Astrocyte of the cerebellum (primary cell): ENCODE measurements at regions not wholly inside any gene's neighbourhood (a gene's known extent, or its start where the extent isn't known, plus 50 kb on each side); places are given as distances from the start of the nearest gene placed in this dataset.

Experiments used
- DNase-seq: peaks from one replicate; pipeline ENCODE4 v3.0.0-alpha.2; 2011; ENCODE audit warnings: low read depth
- H3K4me3 ChIP-seq: 2 replicates; pipeline ENCODE4 v1.5.1; 2011; ENCODE audit warnings: mild to moderate bottlenecking, low read depth, low read length, moderate library complexity
- CTCF ChIP-seq: IDR thresholded peaks from 2 replicates; pipeline ENCODE4 v1.5.1; 2012; ENCODE audit warnings: low read length, low read depth, moderate library complexity, mild to moderate bottlenecking; ENCODE audit errors: missing control alignments
- in situ Hi-C: cut with HindIII; loops from 2 replicates; pipeline ENCODE4 v1.10.0; 2017; ENCODE audit warnings: low sequenced_read_pairs

GRCh38 chr14:71687166-71687831 is 244.9 kb upstream of the RGS6 start:
- in situ Hi-C loops: no loop called here
- H3K4me3 ChIP-seq: no peak overlapping the region
- no peak for DNase-seq
- no peak for TF ChIP-seq CTCF

- in situ Hi-C loops: no loop called here
- no peak overlapping the region for H3K4me3 ChIP-seq
- DNase-seq: no peak
- no peak for TF ChIP-seq CTCF
Observed at GRCh38 chr14:71688576-71688975, 243.7 kb upstream of the RGS6 start.

- TF ChIP-seq CTCF: no peak
- no peak overlapping the region for H3K4me3 ChIP-seq
- no peak for DNase-seq
- in situ Hi-C loops: no loop called here
Observed at GRCh38 chr14:71690478-71690877, 241.8 kb upstream of the RGS6 start.

- no peak overlapping the region for H3K4me3 ChIP-seq
- no peak for TF ChIP-seq CTCF
- in situ Hi-C loops: no loop called here
- DNase-seq: no peak
Observed at GRCh38 chr14:71692496-71692895, 239.7 kb upstream of the RGS6 start.

- DNase-seq: peak; percentile 74
- H3K4me3 ChIP-seq: no peak overlapping the region
- no peak for TF ChIP-seq CTCF
- in situ Hi-C loops: no loop called here
Observed at GRCh38 chr14:71693381-71693780, 238.8 kb upstream of the RGS6 start.

- no peak overlapping the region for H3K4me3 ChIP-seq
- TF ChIP-seq CTCF: no peak
- no peak for DNase-seq
- in situ Hi-C loops: no loop called here
Observed at GRCh38 chr14:71694591-71695530, 237.4 kb upstream of the RGS6 start.
